Sciatic nerve (tissue), 2 donors: ENCODE measurements at regions not wholly inside any gene's neighbourhood (a gene's known extent, or its start where the extent isn't known, plus 50 kb on each side); places are given as distances from the start of the nearest gene placed in this dataset.
"Not testable (repeated sequence)": the region's sequence is repeated elsewhere in the genome, so short reads cannot be mapped to it uniquely, and the experiment has no call there.

Source experiments
- ATAC-seq: fragments of 200-7000 bp; cut with Tn5 transposase; one replicate; pipeline ENCODE4 v1.9.1; 2020; ENCODE audit warnings: mild to moderate bottlenecking, moderate library complexity
- DNase-seq: peaks from one replicate; pipeline ENCODE4 v3.0.0-alpha.2; 2020; ENCODE audit warnings: low spot score
- intact Hi-C: fragments of 100-400 bp; cut with DNase I; formaldehyde crosslinking; loops from one replicate; pipeline ENCODE4 v1.14.2; 2022
- donor health status: DM: no; HTN: no; CAD: no.
- donor health status: DM: no; HTN: no; CAD: no.

GRCh38 chr17:77841742-77842527 lies 116.6 kb upstream of the TNRC6C start:
- DNase-seq (peak; percentile 42), ATAC-seq (no peak)
- intact Hi-C loops = no loop called here

- DNase-seq (peak; percentile 42), ATAC-seq (no peak)
- intact Hi-C loops = no loop called here
These were observed 115.9 kb upstream of the TNRC6C start for GRCh38 chr17:77842528-77843147.

GRCh38 chr17:77843255-77843895 lies 115.1 kb upstream of the TNRC6C start:
- ATAC-seq, intact Hi-C loops: not testable (repeated sequence)
- peak; percentile 23 for DNase-seq

- no peak for DNase-seq
- no peak for ATAC-seq
- intact Hi-C loops = no loop called here
These were observed 114.6 kb upstream of the TNRC6C start for GRCh38 chr17:77843896-77844295.

- intact Hi-C loops = no loop called here
- ATAC-seq (no peak), DNase-seq (peak; percentile 47)
These were observed 113.8 kb upstream of the TNRC6C start for GRCh38 chr17:77844681-77845080.

GRCh38 chr17:77845541-77846225 lies 112.8 kb upstream of the TNRC6C start:
- intact Hi-C loops = no loop called here
- DNase-seq = no peak
- ATAC-seq = no peak

- intact Hi-C loops = no loop called here
- ATAC-seq = no peak
- DNase-seq = no peak
These were observed 111.9 kb upstream of the TNRC6C start for GRCh38 chr17:77846531-77847085.

GRCh38 chr17:77847221-77848085 lies 111.0 kb upstream of the TNRC6C start:
- DNase-seq = no peak
- ATAC-seq = peak; percentile 15
- intact Hi-C loops = no loop called here

GRCh38 chr17:77848257-77848656 lies 110.2 kb upstream of the TNRC6C start:
- ATAC-seq (no peak), DNase-seq (no peak)
- intact Hi-C loops = no loop called here

- ATAC-seq (no peak), DNase-seq (no peak)
- intact Hi-C loops = no loop called here
These were observed 109.3 kb upstream of the TNRC6C start for GRCh38 chr17:77849239-77849638.

GRCh38 chr17:77851921-77852320 lies 106.6 kb upstream of the TNRC6C start:
- intact Hi-C loops = no loop called here
- no peak for DNase-seq
- no peak for ATAC-seq

GRCh38 chr17:77852731-77853130 lies 105.8 kb upstream of the TNRC6C start:
- DNase-seq (no peak), ATAC-seq (no peak)
- intact Hi-C loops = no loop called here

- no peak for ATAC-seq
- no peak for DNase-seq
- intact Hi-C loops = no loop called here
These were observed 105.1 kb upstream of the TNRC6C start for GRCh38 chr17:77853191-77853977.

- DNase-seq (no peak), ATAC-seq (no peak)
These were observed 104.3 kb upstream of the TNRC6C start for GRCh38 chr17:77854083-77854758.

GRCh38 chr17:77854759-77855745 lies 103.5 kb upstream of the TNRC6C start:
- DNase-seq = no peak
- intact Hi-C loops = no loop called here
- no peak for ATAC-seq

More at GRCh38 chr17:77854083-77854758, 104.3 kb upstream of the TNRC6C start:
- intact Hi-C loops = no loop called here
